K562 (cell line): ENCODE measurements at regions not wholly inside any gene's neighbourhood (a gene's known extent, or its start where the extent isn't known, plus 50 kb on each side); places are given as distances from the start of the nearest gene placed in this dataset.

ENCODE experiments used
- ATAC-seq: fragments of 200-7000 bp; cut with Tn5 transposase; 3 replicates; pipeline ENCODE4 v1.9.1; 2020; ENCODE audit warnings: moderate library complexity
- BruUV-seq: library from RNA; stranded (reverse); fragments of 400-500 nt; replicated peaks from 2 replicates; lab custom pipeline; 2021; lab: Mats Ljungman, UMichigan
- CTCF ChIA-PET: fragments of 300-600 bp; formaldehyde crosslinking; extraction: SDS; loops from one replicate; lab custom pipeline; 2021; ENCODE audit warnings: low intra/inter-chr PET ratio; lab: Yijun Ruan, JAX
- POLR2A ChIA-PET: fragments of 300-600, 350-650 bp; sonication (Branson Sonifier 250); formaldehyde crosslinking; extraction: SDS; loops from one replicate; lab custom pipeline; 2021; ENCODE audit warnings: antibody characterized with exemption, inconsistent platforms; lab: Yijun Ruan, JAX
- DNase-seq, 4 experiments: peaks; one replicate each; pipeline versions ENCODE4 v3.0.0 to v3.0.0-alpha.2; 2011 to 2018; ENCODE audit warnings: low spot score in 3 of 4, mixed read lengths in 3 of 4; ENCODE audit errors: extremely low read depth in 1 of 4
- FAIRE-seq: peaks from 2 replicates; lab custom pipeline; 2011; peaks lifted over from hg19 to GRCh38; lab: Jason Lieb, UNC
- H2AFZ ChIP-seq: 2 replicates; pipeline ENCODE4 v1.6.0; 2011; ENCODE audit warnings: low read depth, low read length, control low read depth, inconsistent platforms
- H3K27ac ChIP-seq: fragments of 200-600 bp; 3 replicates; pipeline ENCODE4 v1.8.0; 2011; ENCODE audit warnings: low read depth, mild to moderate bottlenecking, control low read depth, inconsistent platforms, low read length, moderate library complexity, mixed read lengths; ENCODE audit errors: extremely low read depth
- H3K27me3 ChIP-seq, 2 experiments: fragments of 300-600 bp in 1 of 2; 2 replicates in 1 of 2; 3 replicates in 1 of 2; pipeline versions ENCODE4 v1.6.0 to v1.8.0; 2011; ENCODE audit warnings: inconsistent platforms in 2 of 2, low read length in 2 of 2, mild to moderate bottlenecking in 1 of 2, mixed read lengths in 1 of 2, moderate library complexity in 1 of 2; ENCODE audit not compliant: control insufficient read depth in 2 of 2, insufficient read depth in 2 of 2
- H3K36me3 ChIP-seq: fragments of 300-600 bp; 3 replicates; pipeline ENCODE4 v1.8.0; 2011; ENCODE audit warnings: mild to moderate bottlenecking, low read length, inconsistent platforms; ENCODE audit not compliant: control insufficient read depth, insufficient read depth
- H3K4me1 ChIP-seq, 2 experiments: fragments of 200-600 bp in 1 of 2; replicated peaks in 1 of 2; 2 replicates in 1 of 2; 3 replicates in 1 of 2; pipeline versions ENCODE4 v1.5.1 to v1.8.0; 2011; ENCODE audit warnings: inconsistent platforms in 2 of 2, low read length in 2 of 2, mild to moderate bottlenecking in 1 of 2, mixed read lengths in 1 of 2, moderate library complexity in 1 of 2; ENCODE audit not compliant: control insufficient read depth in 2 of 2, insufficient read depth in 2 of 2
- H3K4me2 ChIP-seq: 2 replicates; pipeline ENCODE4 v1.6.1; 2011; ENCODE audit warnings: low read length, control low read depth, inconsistent platforms, mixed read lengths; ENCODE audit not compliant: insufficient read depth
- H3K4me3 ChIP-seq: fragments of 200-600 bp; sonication (generic), shearing (Covaris generic); 2 replicates; pipeline ENCODE4 v1.5.1; 2016; ENCODE audit warnings: control low read depth, inconsistent platforms
- H3K79me2 ChIP-seq: fragments of 200-600 bp; 3 replicates; pipeline ENCODE4 v1.8.0; 2011; ENCODE audit warnings: low read length, inconsistent platforms; ENCODE audit not compliant: control insufficient read depth, insufficient read depth
- H3K9ac ChIP-seq, 2 experiments: 2 replicates each; pipeline versions ENCODE4 v1.6.0 to v1.6.1; 2011; ENCODE audit warnings: low read depth in 2 of 2, low read length in 2 of 2, control low read depth in 1 of 2, inconsistent platforms in 1 of 2, mild to moderate bottlenecking in 1 of 2, mixed read lengths in 1 of 2; ENCODE audit not compliant: insufficient read depth in 1 of 2
- H3K9me1 ChIP-seq: one replicate; pipeline ENCODE4 v1.6.0; 2011; ENCODE audit warnings: inconsistent platforms, mild to moderate bottlenecking, low read length, moderate library complexity; ENCODE audit not compliant: control insufficient read depth, insufficient read depth
- H3K9me3 ChIP-seq: replicated peaks from 2 replicates; pipeline ENCODE4 v1.5.1; 2011; ENCODE audit warnings: low read depth, low read length, inconsistent platforms; ENCODE audit not compliant: control insufficient read depth, insufficient read depth
- H4K20me1 ChIP-seq: replicated peaks from 2 replicates; pipeline ENCODE4 v1.6.1; 2011; ENCODE audit warnings: low read length, inconsistent platforms, mixed read lengths; ENCODE audit not compliant: control insufficient read depth, insufficient read depth
- BRD4 ChIP-seq: fragments of 200-600 bp; sonication (generic); IDR thresholded peaks from 2 replicates; pipeline ENCODE4 v1.6.1; 2017; ENCODE audit warnings: inconsistent platforms
- C11orf30 ChIP-seq: fragments of 450-650 bp; IDR thresholded peaks from 2 replicates; pipeline ENCODE4 v1.6.1; 2016; ENCODE audit warnings: low read depth, mild to moderate bottlenecking
- ERF ChIP-seq: fragments of 450-650 bp; formaldehyde crosslinking; IDR thresholded peaks from 2 replicates; pipeline ENCODE4 v1.4.0; 2020; ENCODE audit warnings: mild to moderate bottlenecking, mixed read lengths
- JUNB ChIP-seq: fragments of 450-650 bp; formaldehyde crosslinking; conservative IDR thresholded peaks from 2 replicates; pipeline ENCODE4 v1.4.0; 2020; ENCODE audit warnings: mild to moderate bottlenecking
- KDM4B ChIP-seq, 2 experiments: fragments of 450-650 bp in 1 of 2; sonication (generic) in 1 of 2; IDR thresholded peaks; 2 replicates each; pipeline ENCODE4 v1.6.1; 2016 to 2017; ENCODE audit warnings: borderline replicate concordance in 2 of 2, antibody characterized with exemption in 1 of 2, low read depth in 1 of 2, mild to moderate bottlenecking in 1 of 2
- MTA3 ChIP-seq: fragments of 450-650 bp; formaldehyde crosslinking; IDR thresholded peaks from 2 replicates; pipeline ENCODE4 v1.6.1; 2017; ENCODE audit warnings: mild to moderate bottlenecking, borderline replicate concordance
- PHTF2 ChIP-seq: fragments of 250-450 bp; sonication (Bioruptor Pico); IDR thresholded peaks from 2 replicates; pipeline ENCODE4 v1.5.0; 2021; ENCODE audit warnings: mild to moderate bottlenecking
- RAD51 ChIP-seq: fragments of 450-650 bp; IDR thresholded peaks from 2 replicates; pipeline ENCODE4 v1.7.1; 2016; ENCODE audit warnings: low read depth, mild to moderate bottlenecking, borderline replicate concordance
- RBM39 ChIP-seq: fragments of 200-400 bp; formaldehyde crosslinking; optimal IDR thresholded peaks from 2 replicates; pipeline ENCODE3; 2018; ENCODE audit warnings: low read depth, low read length
- SIX5 ChIP-seq, 2 experiments: IDR thresholded peaks; 2 replicates each; pipeline ENCODE4 v1.6.1; 2011; ENCODE audit warnings: low read length in 2 of 2, borderline replicate concordance in 1 of 2, low read depth in 1 of 2, mild to moderate bottlenecking in 1 of 2, moderate library complexity in 1 of 2; ENCODE audit not compliant: insufficient read depth in 1 of 2
- SREBF1 ChIP-seq: fragments of 150-350 bp; IDR thresholded peaks from 2 replicates; pipeline ENCODE4 v1.6.1; 2014; ENCODE audit warnings: antibody characterized with exemption, low read depth, low read length, borderline replicate concordance
- ZNF175 ChIP-seq: fragments of 200-800 bp; sonication (Bioruptor generic); IDR thresholded peaks from 2 replicates; pipeline ENCODE4 v1.6.1; 2016; ENCODE audit warnings: low read depth, mild to moderate bottlenecking, missing genetic modification characterization, missing compliant biosample characterization
- ZNF347 ChIP-seq: fragments of 450-650 bp; formaldehyde crosslinking; IDR thresholded peaks from 2 replicates; pipeline ENCODE4 v1.4.0; 2020; ENCODE audit warnings: low read depth, mild to moderate bottlenecking, moderate library complexity
- ZNF408 ChIP-seq: fragments of 250-450 bp; sonication (Bioruptor Pico); IDR thresholded peaks from 2 replicates; pipeline ENCODE4 v1.4.0; 2020; ENCODE audit warnings: low read depth, mild to moderate bottlenecking, moderate library complexity
- ZNF561 ChIP-seq: fragments of 450-650 bp; formaldehyde crosslinking; conservative IDR thresholded peaks from 2 replicates; pipeline ENCODE4 v1.4.0; 2020; ENCODE audit warnings: mild to moderate bottlenecking, moderate library complexity
- ZNF830 ChIP-seq: fragments of 250-450 bp; sonication (Bioruptor Pico); IDR thresholded peaks from 2 replicates; pipeline ENCODE4 v1.5.0; 2021; ENCODE audit warnings: mild to moderate bottlenecking
- WGBS: fragments of 100-300 bp; shearing (Covaris generic); methylation state at CpG from one replicate; pipeline ENCODE4 v1.1.6; 2016; ENCODE audit warnings: low coverage, mixed read lengths; ENCODE audit not compliant: insufficient coverage; ENCODE audit errors: missing lambda C conversion rate; 5-methylcytosine and 5-hydroxymethylcytosine counted together
- in situ Hi-C: fragments of 300-500 bp; cut with MboI; formaldehyde crosslinking; loops from 4 replicates; pipeline ENCODE4 v1.15.0; 2018; ENCODE audit warnings: inconsistent platforms, mixed read lengths
- intact Hi-C: fragments of 100-400 bp; cut with micrococcal nuclease; formaldehyde crosslinking; loops from 2 replicates; pipeline ENCODE4 v1.14.2; 2022
- TF ChIP-seq, protein P1 (sequence below): sonication (generic); formaldehyde crosslinking; IDR thresholded peaks from 2 replicates; pipeline ENCODE4 v1.8.0; 2022; ENCODE audit warnings: missing genetic modification reagents, mild to moderate bottlenecking, borderline replicate concordance

GRCh38 chr1:167158813-167159275 lies 61.8 kb upstream of the POU2F1 start:
- DNase-seq (no peak), ATAC-seq (no peak), FAIRE-seq (no peak)
- H2AFZ ChIP-seq, result no peak overlapping the region
- TF ChIP-seq SREBF1 (no peak), JUNB (no peak), C11orf30 (no peak), BRD4 (no peak), RAD51 (no peak), ZNF561 (CRISPR knock-in tag) (no peak), SIX5 (IDR thresholded peaks at IDR 0.05; ENCODE audit: borderline replicate concordance in 1 of 2, insufficient read depth in 1 of 2, low read depth in 1 of 2, low read length in 2 of 2) (no peak), ZNF408 (CRISPR knock-in tag) (no peak), ZNF347 (CRISPR knock-in tag) (no peak), KDM4B (IDR thresholded peaks at IDR 0.05; ENCODE audit: borderline replicate concordance in 2 of 2, low read depth in 1 of 2) (no peak), MTA3 (no peak), RBM39 (no peak), PHTF2 (no peak), ZNF830 (CRISPR knock-in tag) (no peak), ZNF175 (no peak), ERF (CRISPR knock-in tag) (no peak)
- TF ChIP-seq, protein P1, sequence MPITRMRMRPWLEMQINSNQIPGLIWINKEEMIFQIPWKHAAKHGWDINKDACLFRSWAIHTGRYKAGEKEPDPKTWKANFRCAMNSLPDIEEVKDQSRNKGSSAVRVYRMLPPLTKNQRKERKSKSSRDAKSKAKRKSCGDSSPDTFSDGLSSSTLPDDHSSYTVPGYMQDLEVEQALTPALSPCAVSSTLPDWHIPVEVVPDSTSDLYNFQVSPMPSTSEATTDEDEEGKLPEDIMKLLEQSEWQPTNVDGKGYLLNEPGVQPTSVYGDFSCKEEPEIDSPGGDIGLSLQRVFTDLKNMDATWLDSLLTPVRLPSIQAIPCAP, result no peak
- no peaks in the 10 kb centered on the region for H3K79me2 ChIP-seq
- BruUV-seq, result no TSS peak
- no peak overlapping the region for H3K27ac ChIP-seq
- peaks cover 3% of the 10 kb centered on the region for H3K9me1 ChIP-seq
- in situ Hi-C loops, result no loop called here
- H3K36me3 ChIP-seq, result no peaks in the 10 kb centered on the region
- POLR2A ChIA-PET, result interaction anchor here (0.6 kb wide), 1 partner anchor 327 kb away, joined by 3 read pairs; no protein-coding TSS in a partner anchor
- no peak overlapping the region for H3K4me3 ChIP-seq
- whole genome bisulfite sequencing, result 16% methylated on average over 3 of the region's 3 CpGs
- CTCF ChIA-PET, result no interaction called here
- peaks cover 4 to 17% of the 10 kb centered on the region in 2 experiments; a peak in 3 of 5 replicates for H3K27me3 ChIP-seq
- peaks cover 0 to 12% of the 10 kb centered on the region in 2 experiments; a peak in 3 of 5 replicates for H3K4me1 ChIP-seq
- H3K4me2 ChIP-seq, result no peak overlapping the region
- H3K9me3 ChIP-seq, result no peaks in the 10 kb centered on the region
- intact Hi-C loops, result no loop called here
- no peaks in the 10 kb centered on the region for H4K20me1 ChIP-seq
- H3K9ac ChIP-seq, result no peak overlapping the region
